Fibroblast of pulmonary artery (primary cell): ENCODE measurements at regions not wholly inside any gene's neighbourhood (a gene's known extent, or its start where the extent isn't known, plus 50 kb on each side); places are given as distances from the start of the nearest gene placed in this dataset.
A peak's percentile ranks its signal among the peaks of the same experiment; 100 is the strongest.

Experiments used
- DNase-seq: peaks from one replicate; pipeline ENCODE4 v3.0.0-alpha.2; 2010; ENCODE audit warnings: low read depth
- H3K4me3 ChIP-seq: replicated peaks from 2 replicates; pipeline ENCODE4 v1.5.1; 2011; ENCODE audit warnings: low read depth, mild to moderate bottlenecking, control low read depth, low read length, moderate library complexity
- CTCF ChIP-seq: IDR thresholded peaks from 2 replicates; pipeline ENCODE4 v1.5.1; 2011; ENCODE audit warnings: mild to moderate bottlenecking, control low read depth, low read length, inconsistent platforms; ENCODE audit errors: missing control alignments

GRCh38 chr5:72611118-72611730 lies 104.0 kb upstream of the ZNF366 start:
- no peak overlapping the region for H3K4me3 ChIP-seq
- DNase-seq: peak; percentile 86
- TF ChIP-seq CTCF: peak; percentile 100

- H3K4me3 ChIP-seq: no peak overlapping the region
- TF ChIP-seq CTCF: no peak
- DNase-seq: no peak
These were observed 101.7 kb upstream of the ZNF366 start for GRCh38 chr5:72608926-72609325.

- TF ChIP-seq CTCF: no peak
- DNase-seq: peak; percentile 73
- H3K4me3 ChIP-seq: no peak overlapping the region
These were observed 101.1 kb upstream of the ZNF366 start for GRCh38 chr5:72608297-72608696.

- H3K4me3 ChIP-seq: no peak overlapping the region
These were observed 100.2 kb upstream of the ZNF366 start for GRCh38 chr5:72607381-72607780.

GRCh38 chr5:72606525-72606924 lies 99.3 kb upstream of the ZNF366 start:
- DNase-seq: no peak
- no peak overlapping the region for H3K4me3 ChIP-seq
- no peak for TF ChIP-seq CTCF

More at GRCh38 chr5:72607381-72607780, 100.2 kb upstream of the ZNF366 start:
- DNase-seq: no peak
- TF ChIP-seq CTCF: no peak

- TF ChIP-seq CTCF: no peak
- no peak overlapping the region for H3K4me3 ChIP-seq
- no peak for DNase-seq
These were observed 98.4 kb upstream of the ZNF366 start for GRCh38 chr5:72605632-72606031.

- TF ChIP-seq CTCF: no peak
- no peak for DNase-seq
- no peak overlapping the region for H3K4me3 ChIP-seq
These were observed 97.6 kb upstream of the ZNF366 start for GRCh38 chr5:72604798-72605154.
